ENCODE measurements at regions not wholly inside any gene's neighbourhood (a gene's known extent, or its start where the extent isn't known, plus 50 kb on each side); places are given as distances from the start of the nearest gene placed in this dataset.

GRCh38 chr18:11324956-11325882 lies 175.8 kb upstream of the PIEZO2 start:
- no peak for TF ChIP-seq CTCF (IDR thresholded peaks at IDR 0.05)
- Histone ChIP-seq H3K36me3 (replicated peaks in 1 of 2) (no peaks in the 10 kb centered on the region), H3K27ac (no peak overlapping the region), H3K4me3 (no peak overlapping the region), H3K27me3 (no peaks in the 10 kb centered on the region), H3K9me3 (replicated peaks in 1 of 3) (no peaks in the 10 kb centered on the region), H3K4me1 (replicated peaks in 1 of 2) (peaks cover 0 to 3% of the 10 kb centered on the region in 2 donors)
- no peak for DNase-seq
- 39 to 65% (median 46%) methylated on average over 4 of the region's 4 CpGs for WGBS, 4 donors
- intact Hi-C loops (cut with DNase I): no loop called here

GRCh38 chr18:11324510-11324909 lies 175.1 kb upstream of the PIEZO2 start:
- peaks cover 0 to 3% of the 10 kb centered on the region in 2 donors for H3K4me1 ChIP-seq (replicated peaks in 1 of 2)
- intact Hi-C loops (cut with DNase I): no loop called here
- no peak for TF ChIP-seq POLR2A (IDR thresholded peaks at IDR 0.05)
- no peak for TF ChIP-seq CTCF (IDR thresholded peaks at IDR 0.05)
- WGBS, 4 donors: 72 to 80% (median 77%) methylated on average over 2 of the region's 2 CpGs
- no peak overlapping the region for H3K27ac ChIP-seq
- no peaks in the 10 kb centered on the region for H3K27me3 ChIP-seq
- H3K9me3 ChIP-seq (replicated peaks in 1 of 3): no peaks in the 10 kb centered on the region
- no peak for DNase-seq
- H3K4me3 ChIP-seq: no peak overlapping the region
- no peaks in the 10 kb centered on the region for H3K36me3 ChIP-seq (replicated peaks in 1 of 2)

- no peaks in the 10 kb centered on the region for H3K36me3 ChIP-seq (replicated peaks in 1 of 2)
- intact Hi-C loops (cut with DNase I): no loop called here
- no peak overlapping the region for H3K4me3 ChIP-seq
- no peak for TF ChIP-seq CTCF (IDR thresholded peaks at IDR 0.05)
- no peak for TF ChIP-seq POLR2A (IDR thresholded peaks at IDR 0.05)
- DNase-seq: peak; percentile 37 to 86 (median 67)
- 27 to 65% (median 49%) methylated on average over 9 to 11 of the region's 11 CpGs for WGBS, 4 donors
- peaks cover 0 to 3% of the 10 kb centered on the region in 2 donors for H3K4me1 ChIP-seq (replicated peaks in 1 of 2)
- H3K9me3 ChIP-seq (replicated peaks in 1 of 3): no peaks in the 10 kb centered on the region
- H3K27me3 ChIP-seq: no peaks in the 10 kb centered on the region
- no peak overlapping the region for H3K27ac ChIP-seq
These were observed 174.0 kb upstream of the PIEZO2 start for GRCh38 chr18:11323359-11323819.

GRCh38 chr18:11322716-11323115 lies 173.3 kb upstream of the PIEZO2 start:
- WGBS, 4 donors: 74 to 91% (median 74%) methylated on average over 6 to 7 of the region's 7 CpGs
- H3K4me1 ChIP-seq (replicated peaks in 1 of 2): peaks cover 0 to 3% of the 10 kb centered on the region in 2 donors
- H3K36me3 ChIP-seq (replicated peaks in 1 of 2): no peaks in the 10 kb centered on the region
- no peak for DNase-seq
- H3K9me3 ChIP-seq (replicated peaks in 1 of 3): no peaks in the 10 kb centered on the region
- intact Hi-C loops (cut with DNase I): no loop called here
- no peaks in the 10 kb centered on the region for H3K27me3 ChIP-seq
- H3K27ac ChIP-seq: no peak overlapping the region
- H3K4me3 ChIP-seq: no peak overlapping the region
- TF ChIP-seq CTCF (IDR thresholded peaks at IDR 0.05) (no peak), POLR2A (IDR thresholded peaks at IDR 0.05) (no peak)
